ENCODE measurements at regions not wholly inside any gene's neighbourhood (a gene's known extent, or its start where the extent isn't known, plus 50 kb on each side); places are given as distances from the start of the nearest gene placed in this dataset.

- TF ChIP-seq, protein P1, sequence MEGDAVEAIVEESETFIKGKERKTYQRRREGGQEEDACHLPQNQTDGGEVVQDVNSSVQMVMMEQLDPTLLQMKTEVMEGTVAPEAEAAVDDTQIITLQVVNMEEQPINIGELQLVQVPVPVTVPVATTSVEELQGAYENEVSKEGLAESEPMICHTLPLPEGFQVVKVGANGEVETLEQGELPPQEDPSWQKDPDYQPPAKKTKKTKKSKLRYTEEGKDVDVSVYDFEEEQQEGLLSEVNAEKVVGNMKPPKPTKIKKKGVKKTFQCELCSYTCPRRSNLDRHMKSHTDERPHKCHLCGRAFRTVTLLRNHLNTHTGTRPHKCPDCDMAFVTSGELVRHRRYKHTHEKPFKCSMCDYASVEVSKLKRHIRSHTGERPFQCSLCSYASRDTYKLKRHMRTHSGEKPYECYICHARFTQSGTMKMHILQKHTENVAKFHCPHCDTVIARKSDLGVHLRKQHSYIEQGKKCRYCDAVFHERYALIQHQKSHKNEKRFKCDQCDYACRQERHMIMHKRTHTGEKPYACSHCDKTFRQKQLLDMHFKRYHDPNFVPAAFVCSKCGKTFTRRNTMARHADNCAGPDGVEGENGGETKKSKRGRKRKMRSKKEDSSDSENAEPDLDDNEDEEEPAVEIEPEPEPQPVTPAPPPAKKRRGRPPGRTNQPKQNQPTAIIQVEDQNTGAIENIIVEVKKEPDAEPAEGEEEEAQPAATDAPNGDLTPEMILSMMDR (IDR thresholded peaks at IDR 0.05) = no peak
- no peak for TF ChIP-seq ZFX (IDR thresholded peaks at IDR 0.05; ENCODE audit: borderline replicate concordance)
These were observed 1887.4 kb downstream of the NCAM2 start for GRCh38 chr21:22885614-22886013.

Data from 22Rv1 (cell line).